Limb (tissue), 2 donors: ENCODE measurements at regions not wholly inside any gene's neighbourhood (a gene's known extent, or its start where the extent isn't known, plus 50 kb on each side); places are given as distances from the start of the nearest gene placed in this dataset.
"Not testable (repeated sequence)": the region's sequence is repeated elsewhere in the genome, so short reads cannot be mapped to it uniquely, and the experiment has no call there.

Experiments used
- DNase-seq, 2 donors: peaks; one replicate each; pipeline ENCODE4 v3.0.0-alpha.2; 2016; ENCODE audit errors: extremely low spot score in 2 of 2

GRCh38 chr2:8380026-8380425 lies 301.8 kb upstream of the ID2 start:
- no peak for DNase-seq

- DNase-seq, result peak in 1 of 2 donors; percentile 20
These were observed 301.3 kb upstream of the ID2 start for GRCh38 chr2:8380566-8380965.

- DNase-seq, result no peak
These were observed 299.4 kb upstream of the ID2 start for GRCh38 chr2:8382485-8382884.

GRCh38 chr2:8386748-8387147 lies 295.1 kb upstream of the ID2 start:
- not testable (repeated sequence) for DNase-seq

GRCh38 chr2:8388781-8389180 lies 293.1 kb upstream of the ID2 start:
- no peak for DNase-seq

GRCh38 chr2:8389431-8390108 lies 292.3 kb upstream of the ID2 start:
- no peak for DNase-seq

GRCh38 chr2:8391126-8391525 lies 290.7 kb upstream of the ID2 start:
- no peak for DNase-seq

GRCh38 chr2:8391584-8391983 lies 290.3 kb upstream of the ID2 start:
- no peak for DNase-seq

GRCh38 chr2:8392098-8392866 lies 289.6 kb upstream of the ID2 start:
- DNase-seq, result no peak

- DNase-seq, result no peak
These were observed 288.4 kb upstream of the ID2 start for GRCh38 chr2:8393506-8393905.

- no peak for DNase-seq
These were observed 287.7 kb upstream of the ID2 start for GRCh38 chr2:8394131-8394530.

GRCh38 chr2:8394569-8395359 lies 287.1 kb upstream of the ID2 start:
- DNase-seq, result no peak

GRCh38 chr2:8395718-8396117 lies 286.1 kb upstream of the ID2 start:
- no peak for DNase-seq

GRCh38 chr2:8398040-8398668 lies 283.7 kb upstream of the ID2 start:
- DNase-seq, result no peak

GRCh38 chr2:8399731-8400130 lies 282.1 kb upstream of the ID2 start:
- DNase-seq, result no peak

GRCh38 chr2:8400196-8400595 lies 281.7 kb upstream of the ID2 start:
- DNase-seq, result no peak

GRCh38 chr2:8402222-8402621 lies 279.6 kb upstream of the ID2 start:
- DNase-seq, result no peak

- no peak for DNase-seq
These were observed 278.0 kb upstream of the ID2 start for GRCh38 chr2:8403876-8404275.

GRCh38 chr2:8405334-8405733 lies 276.5 kb upstream of the ID2 start:
- DNase-seq, result no peak

- no peak for DNase-seq
These were observed 275.6 kb upstream of the ID2 start for GRCh38 chr2:8406271-8406670.

- no peak for DNase-seq
These were observed 274.5 kb upstream of the ID2 start for GRCh38 chr2:8407332-8407731.
